ENCODE measurements at regions not wholly inside any gene's neighbourhood (a gene's known extent, or its start where the extent isn't known, plus 50 kb on each side); places are given as distances from the start of the nearest gene placed in this dataset.

DNA sequence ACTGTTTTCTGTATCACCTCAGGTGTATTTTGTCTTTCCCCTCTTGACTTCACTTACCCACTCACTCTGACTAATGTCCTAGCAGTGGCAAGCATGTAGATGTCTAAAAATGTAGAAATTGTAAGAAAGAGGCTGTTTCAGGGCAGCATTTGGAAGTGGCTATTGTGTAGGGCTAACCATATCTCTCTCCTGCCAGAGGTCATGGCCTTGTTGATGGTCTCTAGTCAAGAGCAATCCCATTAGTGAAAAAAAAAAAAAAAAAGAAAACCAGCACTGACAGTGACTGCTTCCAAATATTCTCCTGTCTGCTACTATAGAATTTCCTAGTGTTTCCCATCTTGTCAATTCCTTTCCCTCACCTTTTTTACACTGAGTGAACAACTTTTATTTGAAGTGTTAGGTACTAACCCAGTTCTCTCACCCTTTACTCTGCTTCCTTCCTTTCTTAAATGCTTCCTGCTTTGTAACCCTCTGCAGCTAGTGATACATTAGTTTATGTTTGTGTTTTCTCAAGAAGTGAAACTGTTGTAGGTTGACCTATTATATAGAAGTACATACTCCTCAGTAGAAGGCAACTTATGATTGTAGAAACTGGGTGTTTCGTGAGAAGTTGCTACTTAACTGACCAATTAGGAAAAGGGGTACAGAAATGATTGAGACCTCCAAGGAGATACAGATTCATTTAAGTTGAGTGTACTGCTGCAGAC is 174.1 kb upstream of the PTPRK start:
- Histone ChIP-seq H3K4me3 (no peak overlapping the region), H3K4me1 (no peaks in the 10 kb centered on the region), H3K27me3 (no peaks in the 10 kb centered on the region), H3K9me3 (no peaks in the 10 kb centered on the region), H3K27ac (no peak overlapping the region), H3K36me3 (no peaks in the 10 kb centered on the region)
- WGBS, 5 donors: 78 to 92% (median 87%) methylated on average over 1 of the region's 1 CpG
- no peak for DNase-seq
- TF ChIP-seq EP300 (IDR thresholded peaks at IDR 0.05) (no peak), POLR2AphosphoS5 (IDR thresholded peaks at IDR 0.05) (no peak), POLR2A (IDR thresholded peaks at IDR 0.05) (no peak)
- TF ChIP-seq, protein P1, sequence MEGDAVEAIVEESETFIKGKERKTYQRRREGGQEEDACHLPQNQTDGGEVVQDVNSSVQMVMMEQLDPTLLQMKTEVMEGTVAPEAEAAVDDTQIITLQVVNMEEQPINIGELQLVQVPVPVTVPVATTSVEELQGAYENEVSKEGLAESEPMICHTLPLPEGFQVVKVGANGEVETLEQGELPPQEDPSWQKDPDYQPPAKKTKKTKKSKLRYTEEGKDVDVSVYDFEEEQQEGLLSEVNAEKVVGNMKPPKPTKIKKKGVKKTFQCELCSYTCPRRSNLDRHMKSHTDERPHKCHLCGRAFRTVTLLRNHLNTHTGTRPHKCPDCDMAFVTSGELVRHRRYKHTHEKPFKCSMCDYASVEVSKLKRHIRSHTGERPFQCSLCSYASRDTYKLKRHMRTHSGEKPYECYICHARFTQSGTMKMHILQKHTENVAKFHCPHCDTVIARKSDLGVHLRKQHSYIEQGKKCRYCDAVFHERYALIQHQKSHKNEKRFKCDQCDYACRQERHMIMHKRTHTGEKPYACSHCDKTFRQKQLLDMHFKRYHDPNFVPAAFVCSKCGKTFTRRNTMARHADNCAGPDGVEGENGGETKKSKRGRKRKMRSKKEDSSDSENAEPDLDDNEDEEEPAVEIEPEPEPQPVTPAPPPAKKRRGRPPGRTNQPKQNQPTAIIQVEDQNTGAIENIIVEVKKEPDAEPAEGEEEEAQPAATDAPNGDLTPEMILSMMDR (IDR thresholded peaks at IDR 0.05): no peak
- intact Hi-C loops (cut with DNase I; ENCODE audit: low total_unique reads): no loop called here

DNA sequence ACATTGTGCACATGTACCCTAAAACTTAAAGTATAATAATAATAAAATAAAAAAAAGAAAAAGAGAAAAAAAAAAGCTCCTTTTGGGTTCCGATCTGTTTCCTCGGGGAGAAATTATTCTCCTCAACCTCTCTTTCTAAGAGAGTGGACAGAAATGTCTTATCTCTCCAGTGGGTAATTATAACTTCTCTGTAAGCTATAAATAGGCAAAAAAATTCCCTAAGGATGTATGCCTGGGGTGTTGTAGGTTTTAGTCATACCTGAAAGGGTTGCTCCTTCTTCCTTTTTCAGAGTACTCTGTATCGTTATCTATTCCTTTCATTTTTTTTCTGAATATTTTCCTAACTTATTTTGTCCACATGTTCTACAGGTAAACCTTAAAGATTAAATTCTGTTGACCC is 169.7 kb upstream of the PTPRK start:
- Histone ChIP-seq H3K36me3 (no peaks in the 10 kb centered on the region), H3K4me1 (peaks cover 0 to 2% (median 0%) of the 10 kb centered on the region in 4 donors), H3K9me3 (no peaks in the 10 kb centered on the region), H3K27me3 (no peaks in the 10 kb centered on the region), H3K4me3 (no peak overlapping the region), H3K27ac (no peak overlapping the region)
- DNase-seq: no peak
- TF ChIP-seq, protein P1 (IDR thresholded peaks at IDR 0.05): no peak
- TF ChIP-seq EP300 (IDR thresholded peaks at IDR 0.05): no peak
- TF ChIP-seq POLR2A (IDR thresholded peaks at IDR 0.05): no peak
- no peak for TF ChIP-seq POLR2AphosphoS5 (IDR thresholded peaks at IDR 0.05)
- intact Hi-C loops (cut with DNase I; ENCODE audit: low total_unique reads): no loop called here
- 67 to 83% (median 71%) methylated on average over 3 of the region's 3 CpGs for WGBS, 5 donors

DNA sequence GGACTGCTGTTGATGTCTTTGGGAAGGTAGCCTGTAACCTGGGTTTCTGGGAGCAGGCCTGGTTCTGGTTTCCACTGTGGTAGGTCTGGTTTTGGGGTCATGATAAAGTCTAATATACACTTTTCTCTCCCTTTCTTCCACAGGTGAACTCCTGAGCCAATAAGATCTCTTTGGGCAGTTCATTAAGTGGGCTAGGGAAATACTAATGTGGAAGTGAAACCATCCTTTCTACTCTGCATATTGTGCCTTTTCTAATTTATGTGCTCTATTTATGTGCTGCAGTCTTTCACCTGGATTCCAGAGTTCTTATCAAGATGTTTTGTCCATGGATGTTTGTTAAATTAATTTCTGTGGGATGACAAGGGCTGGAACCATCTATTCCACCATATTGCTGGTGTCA is 165.7 kb upstream of the PTPRK start:
- H3K4me3 ChIP-seq: no peak overlapping the region
- TF ChIP-seq, protein P1 (IDR thresholded peaks at IDR 0.05): no peak
- TF ChIP-seq POLR2AphosphoS5 (IDR thresholded peaks at IDR 0.05) (no peak), POLR2A (IDR thresholded peaks at IDR 0.05) (no peak), EP300 (IDR thresholded peaks at IDR 0.05) (no peak)
- no peaks in the 10 kb centered on the region for H3K27me3 ChIP-seq
- intact Hi-C loops (cut with DNase I; ENCODE audit: low total_unique reads): no loop called here
- DNase-seq: no peak
- no peaks in the 10 kb centered on the region for H3K36me3 ChIP-seq
- H3K27ac ChIP-seq: no peak overlapping the region
- peaks cover 0 to 2% (median 0%) of the 10 kb centered on the region in 4 donors for H3K4me1 ChIP-seq
- H3K9me3 ChIP-seq: no peaks in the 10 kb centered on the region

DNA sequence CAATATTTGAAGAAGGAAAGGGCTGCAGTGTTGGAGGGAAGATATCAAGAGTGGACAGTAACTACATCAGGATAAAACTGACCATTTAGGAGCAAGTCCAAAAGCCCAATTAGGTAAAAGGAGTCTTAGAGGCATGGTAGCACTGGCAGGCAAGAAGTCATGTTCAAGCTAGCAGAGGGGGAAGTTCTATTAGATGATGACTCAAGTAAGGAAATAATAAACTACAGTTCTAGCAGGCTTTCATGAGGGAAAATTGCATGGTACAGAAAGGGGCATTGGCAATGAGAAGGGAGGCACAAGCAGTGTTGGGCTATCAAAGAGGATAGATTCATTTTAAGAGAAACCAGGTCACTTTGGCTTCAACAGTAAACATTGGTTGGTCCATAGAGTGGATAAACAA is 156.1 kb upstream of the PTPRK start:
- Histone ChIP-seq H3K27me3 (no peaks in the 10 kb centered on the region), H3K27ac (no peak overlapping the region), H3K4me1 (no peaks in the 10 kb centered on the region), H3K4me3 (no peak overlapping the region), H3K36me3 (no peaks in the 10 kb centered on the region), H3K9me3 (no peaks in the 10 kb centered on the region)
- no peak for TF ChIP-seq POLR2AphosphoS5 (IDR thresholded peaks at IDR 0.05)
- no peak for TF ChIP-seq POLR2A (IDR thresholded peaks at IDR 0.05)
- DNase-seq: no peak
- intact Hi-C loops (cut with DNase I; ENCODE audit: low total_unique reads): no loop called here

DNA sequence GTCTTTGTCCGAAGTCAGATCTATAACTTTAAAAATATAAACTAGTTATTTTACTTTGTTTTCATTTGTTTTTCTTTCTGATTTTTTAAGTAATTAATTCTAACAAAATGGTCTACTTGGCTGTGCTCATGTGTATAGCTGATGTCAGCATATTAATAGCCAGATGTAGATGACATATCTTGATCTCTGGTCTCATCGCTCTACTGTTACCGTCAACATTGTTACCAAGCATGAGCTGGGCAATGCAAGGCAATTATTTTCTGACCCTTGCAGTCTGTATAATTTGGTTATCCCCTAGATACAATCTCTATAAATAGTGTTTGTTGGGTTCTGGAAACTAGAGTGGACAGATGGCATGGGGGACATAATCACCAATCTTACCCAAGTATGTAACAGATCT is 151.6 kb upstream of the PTPRK start:
- no peak for TF ChIP-seq POLR2A (IDR thresholded peaks at IDR 0.05)
- TF ChIP-seq POLR2AphosphoS5 (IDR thresholded peaks at IDR 0.05): no peak
- TF ChIP-seq EP300 (IDR thresholded peaks at IDR 0.05): no peak
- TF ChIP-seq, protein P1 (IDR thresholded peaks at IDR 0.05): no peak
- 74 to 93% (median 82%) methylated on average over 3 of the region's 3 CpGs for WGBS, 5 donors
- intact Hi-C loops (cut with DNase I; ENCODE audit: low total_unique reads): no loop called here
- H3K27me3 ChIP-seq: no peaks in the 10 kb centered on the region
- no peak overlapping the region for H3K27ac ChIP-seq
- DNase-seq: no peak
- no peaks in the 10 kb centered on the region for H3K36me3 ChIP-seq
- H3K9me3 ChIP-seq: no peaks in the 10 kb centered on the region
- no peaks in the 10 kb centered on the region for H3K4me1 ChIP-seq
- H3K4me3 ChIP-seq: no peak overlapping the region

Data from stomach (tissue), 8 donors.